Activated CD4-positive, alpha-beta T cell treated with anti-CD3 and anti-CD28 coated beads, Interleukin-2, amount 50 U/mL, for 48 hours (primary cell): ENCODE measurements at regions not wholly inside any gene's neighbourhood (a gene's known extent, or its start where the extent isn't known, plus 50 kb on each side); places are given as distances from the start of the nearest gene placed in this dataset.
"Not testable (repeated sequence)": the region's sequence is repeated elsewhere in the genome, so short reads cannot be mapped to it uniquely, and the experiment has no call there.

ENCODE experiments used
- DNase-seq, 2 experiments: peaks; one replicate each; pipeline ENCODE4 v3.0.0-alpha.2; 2020

DNA sequence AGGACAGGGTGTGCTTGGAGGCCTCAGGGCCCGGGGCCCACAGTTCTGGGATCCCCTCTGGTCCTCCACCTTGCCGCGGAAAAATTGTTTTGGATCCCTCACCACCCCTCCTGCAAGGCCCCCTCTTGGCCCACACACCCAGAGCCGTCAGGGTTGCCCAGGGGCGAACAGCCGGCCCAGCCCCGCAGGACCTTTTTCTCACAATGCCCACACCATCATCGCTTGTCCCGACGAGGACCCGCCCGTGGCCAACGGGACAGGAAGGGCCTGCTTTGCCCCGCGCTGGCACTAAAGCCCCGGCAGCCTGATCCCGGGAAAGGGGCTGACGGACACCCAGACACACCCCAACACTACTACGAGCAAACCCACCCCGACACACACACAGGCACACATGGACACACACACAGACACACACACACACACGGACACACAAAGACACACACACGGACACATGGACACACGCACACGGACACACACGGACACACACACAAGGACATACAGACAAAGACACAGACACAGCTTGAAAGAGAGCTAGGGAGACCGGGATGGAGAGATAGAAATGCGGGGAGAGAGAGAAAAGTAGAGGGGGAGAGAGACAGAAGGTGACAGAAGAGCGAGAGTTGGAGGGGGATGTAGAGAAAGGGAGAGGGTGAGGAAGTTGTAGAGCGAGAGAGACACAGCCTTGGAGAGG is 1493.5 kb upstream of the DEFB115 start:
- DNase-seq, result no peak

- DNase-seq, result peak; percentile 8 to 25
Observed at GRCh38 chr20:29764922-29765610, 1492.4 kb upstream of the DEFB115 start.

GRCh38 chr20:29778033-29778432 is 1479.4 kb upstream of the DEFB115 start:
- DNase-seq, result not testable (repeated sequence)

GRCh38 chr20:29781217-29781616 is 1476.2 kb upstream of the DEFB115 start:
- not testable (repeated sequence) for DNase-seq

DNA sequence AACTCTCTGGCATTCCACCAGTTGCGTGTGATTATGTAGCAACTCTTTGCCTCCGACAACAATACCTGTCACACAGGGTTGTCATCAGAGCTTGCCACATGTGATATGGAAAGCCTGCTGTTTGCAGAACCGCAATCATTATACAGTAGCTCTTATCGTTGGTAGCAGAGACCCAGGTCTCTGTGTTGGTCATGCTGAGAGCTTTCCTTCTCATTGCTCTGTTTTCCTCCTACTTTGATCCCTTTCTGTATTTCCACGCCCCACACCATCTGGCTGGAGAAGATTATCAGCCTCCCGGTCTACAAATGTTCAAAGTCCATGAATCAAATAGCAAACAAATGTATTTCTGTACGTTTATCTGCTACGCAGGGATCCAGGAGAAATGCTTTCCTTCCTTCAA is 1475.6 kb upstream of the DEFB115 start:
- DNase-seq, result not testable (repeated sequence)

GRCh38 chr20:29787456-29787855 is 1470.0 kb upstream of the DEFB115 start:
- DNase-seq, result not testable (repeated sequence)

DNA sequence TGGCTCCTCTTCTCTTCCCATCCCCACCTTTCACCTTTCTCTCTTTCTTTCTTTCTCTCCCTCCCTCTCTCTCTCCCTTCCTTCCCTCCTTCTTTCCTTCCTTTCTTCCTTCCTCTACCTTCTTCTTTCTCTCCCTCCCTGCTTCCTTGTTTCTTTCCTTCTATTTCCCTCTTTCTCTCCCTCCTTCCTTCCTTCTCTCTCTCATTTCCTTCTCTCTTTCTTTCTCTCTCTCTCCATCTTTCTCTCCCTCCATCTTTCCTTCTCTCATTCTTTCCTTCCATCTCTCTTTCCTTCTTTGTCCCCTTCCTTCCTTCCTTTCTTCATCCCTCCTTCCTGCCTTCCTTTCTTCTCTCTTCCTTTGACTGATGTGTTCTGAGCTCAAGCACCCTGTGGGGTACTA is 1467.0 kb upstream of the DEFB115 start:
- DNase-seq, result no peak

GRCh38 chr20:29831508-29831907 is 1426.0 kb upstream of the DEFB115 start:
- not testable (repeated sequence) for DNase-seq

- DNase-seq, result not testable (repeated sequence)
Observed at GRCh38 chr20:29868014-29868413, 1389.5 kb upstream of the DEFB115 start.

DNA sequence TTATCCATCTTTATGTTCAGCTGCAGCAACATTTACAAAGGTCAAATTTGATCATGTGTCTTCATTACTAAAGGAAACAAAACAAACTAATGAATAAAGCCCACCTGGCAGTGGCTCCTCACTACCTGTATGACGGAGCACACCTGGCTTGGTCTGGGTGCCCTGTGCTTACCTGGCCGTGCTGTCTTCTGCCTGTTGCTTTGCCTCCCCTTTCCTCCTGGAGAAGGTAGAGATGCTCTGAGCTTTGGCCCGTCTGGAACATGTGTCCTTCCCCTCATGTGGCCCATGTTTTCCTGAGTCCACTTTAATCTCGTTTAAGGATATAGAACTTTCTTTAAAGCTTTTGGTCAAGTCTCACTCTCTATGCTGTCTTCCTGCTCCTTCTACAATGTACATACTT is 1388.8 kb upstream of the DEFB115 start:
- DNase-seq, result not testable (repeated sequence)

DNA sequence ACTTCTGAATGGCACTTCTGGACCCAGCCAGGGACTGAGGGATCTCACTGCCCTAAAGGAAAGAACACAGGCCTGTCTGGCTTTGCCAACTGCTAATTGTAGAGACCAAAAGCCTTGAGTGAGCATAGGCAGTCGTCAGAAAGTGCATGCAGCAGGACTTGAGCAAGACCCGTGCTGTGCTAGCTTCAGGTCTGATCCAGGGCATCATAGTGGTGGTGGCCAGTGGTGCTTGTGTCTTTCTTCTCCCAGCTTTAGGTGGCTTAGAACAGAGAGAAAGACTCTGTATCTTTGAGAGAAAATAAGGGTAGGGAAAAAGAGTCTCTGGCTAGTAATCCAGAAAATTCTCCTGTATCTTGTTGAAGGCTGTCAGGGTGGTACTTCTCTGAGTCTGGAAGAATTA is 1385.6 kb upstream of the DEFB115 start:
- not testable (repeated sequence) for DNase-seq

GRCh38 chr20:29873946-29874345 is 1383.5 kb upstream of the DEFB115 start:
- peak; percentile 21 to 37 for DNase-seq

- DNase-seq, result no peak
Observed at GRCh38 chr20:29874476-29875202, 1382.8 kb upstream of the DEFB115 start.

- not testable (repeated sequence) for DNase-seq
Observed at GRCh38 chr20:29875321-29876083, 1382.0 kb upstream of the DEFB115 start.

GRCh38 chr20:29876084-29876910 is 1381.2 kb upstream of the DEFB115 start:
- DNase-seq, result not testable (repeated sequence)

- no peak for DNase-seq
Observed at GRCh38 chr20:29876911-29877285, 1380.6 kb upstream of the DEFB115 start.

DNA sequence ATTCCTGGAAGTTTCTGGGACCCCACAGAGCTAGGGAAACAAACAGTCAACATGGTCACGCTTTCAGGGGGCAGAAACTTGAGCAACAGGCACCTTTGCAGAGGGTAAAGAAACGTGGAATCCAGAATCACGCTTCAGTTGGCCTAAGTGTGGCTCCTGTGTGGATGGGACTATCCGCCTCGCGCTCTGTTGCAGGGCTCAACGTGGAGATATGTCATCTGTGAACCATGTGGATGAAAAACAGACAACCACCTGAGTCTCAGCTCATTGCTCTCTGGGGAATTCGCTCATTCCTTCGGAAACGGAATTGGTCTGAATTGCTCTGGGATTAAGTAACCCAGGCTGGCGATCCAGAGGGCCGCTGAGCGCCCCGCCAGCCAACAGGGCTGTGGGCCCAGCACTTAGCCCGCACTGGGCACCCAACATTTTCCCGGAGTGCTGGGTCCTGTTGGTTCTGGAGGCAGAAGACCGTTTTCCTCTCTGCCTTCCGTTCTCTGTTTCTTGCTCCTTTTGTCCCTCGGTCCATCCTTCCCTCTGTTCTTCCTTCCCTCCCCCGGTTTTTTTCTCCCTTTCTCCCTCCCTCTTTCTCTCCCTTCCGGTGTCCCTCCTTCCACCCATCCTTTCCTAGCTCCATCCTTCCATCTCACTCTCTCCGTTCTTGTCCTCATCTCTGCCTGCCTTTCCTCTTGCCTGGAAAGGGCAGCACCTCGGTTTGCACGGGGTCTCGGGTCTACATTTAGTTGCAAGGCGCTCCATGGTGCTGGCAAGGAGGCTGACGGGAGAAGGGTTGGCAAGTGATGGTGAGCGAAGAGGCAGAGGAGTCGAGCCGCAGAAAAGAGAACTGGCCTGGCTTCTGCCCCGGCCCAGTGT is 1379.8 kb upstream of the DEFB115 start:
- not testable (repeated sequence) for DNase-seq

- no peak for DNase-seq
Observed at GRCh38 chr20:29878281-29878741, 1379.2 kb upstream of the DEFB115 start.

GRCh38 chr20:29878777-29879442 is 1378.6 kb upstream of the DEFB115 start:
- no peak for DNase-seq

GRCh38 chr20:29881107-29881506 is 1376.4 kb upstream of the DEFB115 start:
- not testable (repeated sequence) for DNase-seq
